Thyroid gland (tissue), 4 donors: ENCODE measurements at regions not wholly inside any gene's neighbourhood (a gene's known extent, or its start where the extent isn't known, plus 50 kb on each side); places are given as distances from the start of the nearest gene placed in this dataset.

Experiments
- CTCF ChIP-seq, 6 experiments: fragments of 200-600 bp in 3 of 6; fragments of 450-650 bp in 3 of 6; sonication (generic) in 3 of 6; IDR thresholded peaks; one replicate each; pipeline ENCODE4 v1.5.1; 2016 to 2019; ENCODE audit warnings: antibody characterized with exemption in 6 of 6, mild to moderate bottlenecking in 2 of 6, inconsistent platforms in 1 of 6, moderate library complexity in 1 of 6
- POLR2A ChIP-seq, 2 donors: fragments of 450-650 bp; IDR thresholded peaks; one replicate each; pipeline ENCODE4 v1.6.1; 2017; ENCODE audit warnings: antibody characterized with exemption in 2 of 2, mild to moderate bottlenecking in 2 of 2, moderate library complexity in 1 of 2

GRCh38 chr10:33507662-33508425, 173.4 kb upstream of the NRP1 start:
- no peak for TF ChIP-seq CTCF (IDR thresholded peaks at IDR 0.05)
- no peak for TF ChIP-seq POLR2A (IDR thresholded peaks at IDR 0.05)
